Left lung (tissue), 4 donors: ENCODE measurements at regions not wholly inside any gene's neighbourhood (a gene's known extent, or its start where the extent isn't known, plus 50 kb on each side); places are given as distances from the start of the nearest gene placed in this dataset.
A peak's percentile ranks its signal among the peaks of the same experiment; 100 is the strongest.
"Not testable (repeated sequence)": the region's sequence is repeated elsewhere in the genome, so short reads cannot be mapped to it uniquely, and the experiment has no call there.

Experiments used
- ATAC-seq: fragments of 200-7000 bp; cut with Tn5 transposase; one replicate; pipeline ENCODE4 v1.9.1; 2020; ENCODE audit warnings: moderate library complexity
- DNase-seq, 4 donors: peaks; one replicate each; pipeline ENCODE4 v3.0.0-alpha.2; 2013 to 2020
- H3K27ac ChIP-seq, 2 donors: fragments of 200-600 bp; sonication (generic) in 1 of 2; one replicate each; pipeline versions ENCODE4 v1.5.0 to v1.8.0; 2020 to 2021
- H3K27me3 ChIP-seq, 2 donors: fragments of 200-600 bp; sonication (generic) in 1 of 2; one replicate each; pipeline versions ENCODE4 v1.5.0 to v1.8.0; 2020 to 2021
- H3K36me3 ChIP-seq, 2 donors: fragments of 200-600 bp; sonication (generic) in 1 of 2; one replicate each; pipeline versions ENCODE4 v1.5.0 to v1.8.0; 2020 to 2021
- H3K4me1 ChIP-seq, 2 donors: fragments of 200-600 bp; one replicate each; pipeline ENCODE4 v1.8.0; 2021
- H3K4me3 ChIP-seq, 2 donors: fragments of 200-600 bp; sonication (generic) in 1 of 2; one replicate each; pipeline versions ENCODE4 v1.5.0 to v1.8.0; 2020 to 2021; ENCODE audit warnings: mild to moderate bottlenecking in 1 of 2
- H3K9me3 ChIP-seq, 2 donors: fragments of 200-600 bp; sonication (generic) in 1 of 2; one replicate each; pipeline versions ENCODE4 v1.5.0 to v1.8.0; 2020 to 2021
- CTCF ChIP-seq, 2 donors: fragments of 200-600 bp; sonication (generic) in 1 of 2; IDR thresholded peaks; one replicate each; pipeline versions ENCODE4 v1.5.0 to v1.8.0; 2021; ENCODE audit warnings: antibody characterized with exemption in 2 of 2
- intact Hi-C, 2 donors: fragments of 100-400 bp; cut with DNase I; formaldehyde crosslinking; loops; one replicate each; pipeline versions ENCODE4 v1.11.2 to v1.14.2; 2022
- donor health status: DM: no; HTN: yes; CAD: no.
- donor health status: DM: no; HTN: no; CAD: no.

- TF ChIP-seq CTCF (IDR thresholded peaks at IDR 0.05) = no peak
Observed at GRCh38 chr4:100340512-100341485, 150.5 kb upstream of the DDIT4L start.

GRCh38 chr4:100339870-100340269 lies 149.6 kb upstream of the DDIT4L start:
- H3K4me3 ChIP-seq = no peak overlapping the region
- DNase-seq (no peak), ATAC-seq (no peak)
- no peak overlapping the region for H3K27ac ChIP-seq
- intact Hi-C loops = no loop called here
- peaks cover 0 to 11% of the 10 kb centered on the region in 2 donors for H3K9me3 ChIP-seq
- no peak for TF ChIP-seq CTCF (IDR thresholded peaks at IDR 0.05)
- H3K4me1 ChIP-seq = no peaks in the 10 kb centered on the region
- no peaks in the 10 kb centered on the region for H3K27me3 ChIP-seq
- H3K36me3 ChIP-seq = no peaks in the 10 kb centered on the region

More at GRCh38 chr4:100340512-100341485, 150.5 kb upstream of the DDIT4L start:
- no peaks in the 10 kb centered on the region for H3K27me3 ChIP-seq
- no peak for DNase-seq
- no peak overlapping the region for H3K27ac ChIP-seq
- H3K4me1 ChIP-seq = no peaks in the 10 kb centered on the region
- H3K4me3 ChIP-seq = no peak overlapping the region
- H3K36me3 ChIP-seq = no peaks in the 10 kb centered on the region
- ATAC-seq = no peak
- peaks cover 0 to 5% of the 10 kb centered on the region in 2 donors for H3K9me3 ChIP-seq
- intact Hi-C loops = no loop called here

GRCh38 chr4:100333491-100333890 lies 143.2 kb upstream of the DDIT4L start:
- H3K4me1 ChIP-seq, H3K27me3 ChIP-seq, ATAC-seq, H3K36me3 ChIP-seq, H3K27ac ChIP-seq, intact Hi-C loops, DNase-seq, H3K4me3 ChIP-seq: not testable (repeated sequence)
- peaks cover 0 to 34% of the 10 kb centered on the region in 2 donors for H3K9me3 ChIP-seq

- intact Hi-C loops = no loop called here
- ATAC-seq (no peak), DNase-seq (peak in 2 of 4 donors; percentile 5 to 7)
- Histone ChIP-seq H3K4me1 (no peaks in the 10 kb centered on the region), H3K27ac (no peak overlapping the region), H3K36me3 (no peaks in the 10 kb centered on the region), H3K9me3 (no peaks in the 10 kb centered on the region), H3K27me3 (no peaks in the 10 kb centered on the region), H3K4me3 (no peak overlapping the region)
- TF ChIP-seq CTCF (IDR thresholded peaks at IDR 0.05) = no peak
Observed at GRCh38 chr4:100317032-100317864, 127.0 kb upstream of the DDIT4L start.

- Histone ChIP-seq H3K4me1 (no peaks in the 10 kb centered on the region), H3K36me3 (no peaks in the 10 kb centered on the region), H3K27ac (no peak overlapping the region), H3K9me3 (no peaks in the 10 kb centered on the region), H3K4me3 (no peak overlapping the region), H3K27me3 (no peaks in the 10 kb centered on the region)
- intact Hi-C loops = no loop called here
- ATAC-seq (no peak), DNase-seq (no peak)
- TF ChIP-seq CTCF (IDR thresholded peaks at IDR 0.05) = no peak
Observed at GRCh38 chr4:100314057-100314456, 123.8 kb upstream of the DDIT4L start.
